Lower leg skin (tissue), 3 donors: ENCODE measurements at regions not wholly inside any gene's neighbourhood (a gene's known extent, or its start where the extent isn't known, plus 50 kb on each side); places are given as distances from the start of the nearest gene placed in this dataset.

Experiments
- POLR2A ChIP-seq, 2 donors: fragments of 450-650 bp; IDR thresholded peaks; one replicate each; pipeline ENCODE4 v1.6.1; 2016 to 2017; ENCODE audit warnings: antibody characterized with exemption in 2 of 2, mild to moderate bottlenecking in 1 of 2, moderate library complexity in 1 of 2
- TF ChIP-seq, protein P1 (sequence below), 3 donors: fragments of 450-650 bp; IDR thresholded peaks; one replicate each; pipeline ENCODE4 v1.5.1; 2016; ENCODE audit warnings: antibody characterized with exemption in 3 of 3, mild to moderate bottlenecking in 3 of 3, moderate library complexity in 2 of 3

DNA sequence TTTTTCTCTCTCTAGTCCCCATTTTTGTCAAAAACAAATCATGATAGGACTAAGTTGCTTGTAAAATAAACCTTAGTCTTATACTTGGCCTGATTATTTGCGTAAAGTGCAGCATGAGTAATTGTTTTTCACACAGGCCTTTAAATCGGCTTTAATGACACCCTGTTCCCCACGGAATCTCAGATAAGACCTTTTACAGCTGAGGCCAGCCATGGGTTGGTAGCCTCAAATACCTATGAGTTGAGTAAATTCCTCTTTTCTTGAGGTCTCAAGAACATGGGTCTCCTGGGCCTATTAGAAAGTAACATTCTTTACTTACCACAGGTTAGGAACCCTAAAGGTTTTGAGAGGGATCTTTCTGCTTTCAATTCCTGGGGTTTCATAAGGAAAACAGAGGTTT, 761.0 kb upstream of the PHF14 start:
- TF ChIP-seq, protein P1, sequence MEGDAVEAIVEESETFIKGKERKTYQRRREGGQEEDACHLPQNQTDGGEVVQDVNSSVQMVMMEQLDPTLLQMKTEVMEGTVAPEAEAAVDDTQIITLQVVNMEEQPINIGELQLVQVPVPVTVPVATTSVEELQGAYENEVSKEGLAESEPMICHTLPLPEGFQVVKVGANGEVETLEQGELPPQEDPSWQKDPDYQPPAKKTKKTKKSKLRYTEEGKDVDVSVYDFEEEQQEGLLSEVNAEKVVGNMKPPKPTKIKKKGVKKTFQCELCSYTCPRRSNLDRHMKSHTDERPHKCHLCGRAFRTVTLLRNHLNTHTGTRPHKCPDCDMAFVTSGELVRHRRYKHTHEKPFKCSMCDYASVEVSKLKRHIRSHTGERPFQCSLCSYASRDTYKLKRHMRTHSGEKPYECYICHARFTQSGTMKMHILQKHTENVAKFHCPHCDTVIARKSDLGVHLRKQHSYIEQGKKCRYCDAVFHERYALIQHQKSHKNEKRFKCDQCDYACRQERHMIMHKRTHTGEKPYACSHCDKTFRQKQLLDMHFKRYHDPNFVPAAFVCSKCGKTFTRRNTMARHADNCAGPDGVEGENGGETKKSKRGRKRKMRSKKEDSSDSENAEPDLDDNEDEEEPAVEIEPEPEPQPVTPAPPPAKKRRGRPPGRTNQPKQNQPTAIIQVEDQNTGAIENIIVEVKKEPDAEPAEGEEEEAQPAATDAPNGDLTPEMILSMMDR (IDR thresholded peaks at IDR 0.05), result no peak
- TF ChIP-seq POLR2A (IDR thresholded peaks at IDR 0.05), result no peak
